ENCODE measurements at regions not wholly inside any gene's neighbourhood (a gene's known extent, or its start where the extent isn't known, plus 50 kb on each side); places are given as distances from the start of the nearest gene placed in this dataset.

- DNase-seq (ENCODE audit: low read depth in 2 of 3, low spot score in 2 of 3) = no peak
Observed at GRCh38 chr5:35367526-35367925, 137.2 kb upstream of the PRLR start.

- no peak for DNase-seq (ENCODE audit: low read depth in 2 of 3, low spot score in 2 of 3)
Observed at GRCh38 chr5:35365758-35366157, 135.5 kb upstream of the PRLR start.

- DNase-seq (ENCODE audit: low read depth in 2 of 3, low spot score in 2 of 3) = no peak
Observed at GRCh38 chr5:35364350-35364749, 134.1 kb upstream of the PRLR start.

GRCh38 chr5:35363387-35363965 lies 133.2 kb upstream of the PRLR start:
- no peak for DNase-seq (ENCODE audit: low read depth in 2 of 3, low spot score in 2 of 3)

GRCh38 chr5:35362772-35363171 lies 132.5 kb upstream of the PRLR start:
- no peak for DNase-seq (ENCODE audit: low read depth in 2 of 3, low spot score in 2 of 3)

GRCh38 chr5:35360671-35361070 lies 130.4 kb upstream of the PRLR start:
- no peak for DNase-seq (ENCODE audit: low read depth in 2 of 3, low spot score in 2 of 3)

- no peak for DNase-seq (ENCODE audit: low read depth in 2 of 3, low spot score in 2 of 3)
Observed at GRCh38 chr5:35359859-35360258, 129.6 kb upstream of the PRLR start.

- no peak for DNase-seq (ENCODE audit: low read depth in 2 of 3, low spot score in 2 of 3)
Observed at GRCh38 chr5:35357973-35358372, 127.7 kb upstream of the PRLR start.

- no peak for DNase-seq (ENCODE audit: low read depth in 2 of 3, low spot score in 2 of 3)
Observed at GRCh38 chr5:35356725-35357124, 126.4 kb upstream of the PRLR start.

- DNase-seq (ENCODE audit: low read depth in 2 of 3, low spot score in 2 of 3) = no peak
Observed at GRCh38 chr5:35354751-35355150, 124.5 kb upstream of the PRLR start.

GRCh38 chr5:35345222-35345621 lies 114.9 kb upstream of the PRLR start:
- no peak for DNase-seq (ENCODE audit: low read depth in 2 of 3, low spot score in 2 of 3)

GRCh38 chr5:35342664-35343063 lies 112.4 kb upstream of the PRLR start:
- DNase-seq (ENCODE audit: low read depth in 2 of 3, low spot score in 2 of 3) = no peak

GRCh38 chr5:35341189-35341588 lies 110.9 kb upstream of the PRLR start:
- DNase-seq (ENCODE audit: low read depth in 2 of 3, low spot score in 2 of 3) = no peak

GRCh38 chr5:35339616-35340100 lies 109.4 kb upstream of the PRLR start:
- no peak for DNase-seq (ENCODE audit: low read depth in 2 of 3, low spot score in 2 of 3)

- DNase-seq (ENCODE audit: low read depth in 2 of 3, low spot score in 2 of 3) = no peak
Observed at GRCh38 chr5:35339006-35339405, 108.7 kb upstream of the PRLR start.

GRCh38 chr5:35338157-35338453 lies 107.8 kb upstream of the PRLR start:
- no peak for DNase-seq (ENCODE audit: low read depth in 2 of 3, low spot score in 2 of 3)

- DNase-seq (ENCODE audit: low read depth in 2 of 3, low spot score in 2 of 3) = no peak
Observed at GRCh38 chr5:35337340-35338156, 107.3 kb upstream of the PRLR start.

GRCh38 chr5:35336230-35336629 lies 105.9 kb upstream of the PRLR start:
- no peak for DNase-seq (ENCODE audit: low read depth in 2 of 3, low spot score in 2 of 3)

- DNase-seq (ENCODE audit: low read depth in 2 of 3, low spot score in 2 of 3) = no peak
Observed at GRCh38 chr5:35335752-35336151, 105.5 kb upstream of the PRLR start.

- no peak for DNase-seq (ENCODE audit: low read depth in 2 of 3, low spot score in 2 of 3)
Observed at GRCh38 chr5:35333366-35333765, 103.1 kb upstream of the PRLR start.

GRCh38 chr5:35331956-35332950 lies 102.0 kb upstream of the PRLR start:
- DNase-seq (ENCODE audit: low read depth in 2 of 3, low spot score in 2 of 3) = no peak

- no peak for DNase-seq (ENCODE audit: low read depth in 2 of 3, low spot score in 2 of 3)
Observed at GRCh38 chr5:35325836-35326235, 95.5 kb upstream of the PRLR start.
